Small intestine (tissue), 7 donors: ENCODE measurements at regions not wholly inside any gene's neighbourhood (a gene's known extent, or its start where the extent isn't known, plus 50 kb on each side); places are given as distances from the start of the nearest gene placed in this dataset.

Source experiments
- DNase-seq, 2 donors: peaks; one replicate each; pipeline versions ENCODE4 v3.0.0 to v3.0.0-alpha.2; 2013
- FAIRE-seq: peaks from 2 replicates; lab custom pipeline; 2012; peaks lifted over from hg19 to GRCh38; lab: Jason Lieb, UNC
- H3K27ac ChIP-seq, 3 donors: one replicate each; pipeline ENCODE4 v1.5.1; 2013; ENCODE audit warnings: low read length in 2 of 3, mild to moderate bottlenecking in 2 of 3, control low read depth in 1 of 3, inconsistent platforms in 1 of 3, low read depth in 1 of 3, moderate library complexity in 1 of 3
- H3K27me3 ChIP-seq, 3 donors: one replicate each; pipeline ENCODE4 v1.6.1; 2013; ENCODE audit warnings: low read length in 3 of 3, inconsistent platforms in 1 of 3; ENCODE audit not compliant: control insufficient read depth in 3 of 3, insufficient read depth in 3 of 3
- H3K36me3 ChIP-seq, 3 donors: one replicate each; pipeline ENCODE4 v1.6.1; 2013; ENCODE audit warnings: low read length in 3 of 3, inconsistent platforms in 1 of 3, low read depth in 1 of 3, mild to moderate bottlenecking in 1 of 3, moderate library complexity in 1 of 3; ENCODE audit not compliant: control insufficient read depth in 3 of 3, insufficient read depth in 2 of 3
- H3K4me1 ChIP-seq, 3 donors: one replicate each; pipeline ENCODE4 v1.6.1; 2013; ENCODE audit warnings: low read length in 2 of 3, inconsistent platforms in 1 of 3, low read depth in 1 of 3, mild to moderate bottlenecking in 1 of 3, moderate library complexity in 1 of 3; ENCODE audit not compliant: control insufficient read depth in 3 of 3, insufficient read depth in 2 of 3
- H3K4me3 ChIP-seq, 3 donors: one replicate each; pipeline ENCODE4 v1.5.1; 2013; ENCODE audit warnings: low read length in 3 of 3, control low read depth in 1 of 3, inconsistent platforms in 1 of 3, low read depth in 1 of 3, mild to moderate bottlenecking in 1 of 3, moderate library complexity in 1 of 3
- H3K9me3 ChIP-seq, 2 donors: one replicate each; pipeline ENCODE4 v1.6.1; 2013; ENCODE audit warnings: low read depth in 1 of 2, low read length in 1 of 2; ENCODE audit not compliant: control insufficient read depth in 2 of 2, insufficient read depth in 1 of 2
- WGBS, 3 donors: extraction: QIAGEN DNeasy Blood & Tissue Kit; methylation state at CpG; one replicate each; pipeline ENCODE4 v1.1.7; 2013; 5-methylcytosine and 5-hydroxymethylcytosine counted together
- donor health status: healthy with polysubstance abuse.
- donor health status: control.
- donor health status: control.
- donor health status: Bipolar disorder and iron deficiency.
- donor health status: healthy.

DNA sequence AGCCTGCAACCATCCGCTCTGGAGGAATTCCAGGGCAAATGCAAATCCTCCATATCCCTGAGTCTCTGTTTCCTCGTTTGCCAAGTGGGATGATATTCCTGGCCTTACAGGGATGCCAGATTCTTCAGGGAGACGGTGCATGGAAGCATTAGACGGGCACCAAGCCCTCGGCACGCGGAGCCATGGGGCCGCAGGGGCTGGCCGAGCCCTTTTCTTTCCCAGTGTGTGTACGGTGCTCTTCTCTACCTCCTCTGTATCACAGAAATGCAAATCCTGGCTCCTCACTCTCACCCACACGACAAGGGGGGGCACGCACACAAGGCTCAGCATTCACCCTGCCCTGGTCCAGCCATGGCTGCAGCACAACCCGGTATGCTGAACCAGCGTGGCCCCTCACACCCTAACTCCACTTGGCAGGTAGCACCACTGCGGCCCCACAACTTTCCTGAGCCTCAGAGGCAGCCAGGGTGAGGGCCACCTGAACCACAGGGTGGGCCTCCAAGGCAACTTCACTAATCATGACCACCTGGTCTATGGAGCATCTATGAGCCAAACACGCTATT, 64.1 kb upstream of the SALL3 start:
- Histone ChIP-seq H3K4me3 (no peak overlapping the region), H3K27me3 (no peaks in the 10 kb centered on the region), H3K4me1 (no peaks in the 10 kb centered on the region), H3K36me3 (no peaks in the 10 kb centered on the region), H3K9me3 (no peaks in the 10 kb centered on the region), H3K27ac (no peak overlapping the region)
- WGBS, 3 donors: 82 to 86% (median 83%) methylated on average over 16 of the region's 16 CpGs
- DNase-seq (no peak), FAIRE-seq (no peak)

GRCh38 chr18:78918707-78919106, 60.9 kb upstream of the SALL3 start:
- FAIRE-seq (no peak), DNase-seq (no peak)
- peaks cover 0 to 4% (median 0%) of the 10 kb centered on the region in 3 donors for H3K27me3 ChIP-seq
- WGBS, 3 donors: 74 to 76% (median 76%) methylated on average over 8 of the region's 8 CpGs
- no peaks in the 10 kb centered on the region for H3K9me3 ChIP-seq
- H3K36me3 ChIP-seq: no peaks in the 10 kb centered on the region
- no peak overlapping the region for H3K27ac ChIP-seq
- H3K4me3 ChIP-seq: no peak overlapping the region
- H3K4me1 ChIP-seq: no peaks in the 10 kb centered on the region

DNA sequence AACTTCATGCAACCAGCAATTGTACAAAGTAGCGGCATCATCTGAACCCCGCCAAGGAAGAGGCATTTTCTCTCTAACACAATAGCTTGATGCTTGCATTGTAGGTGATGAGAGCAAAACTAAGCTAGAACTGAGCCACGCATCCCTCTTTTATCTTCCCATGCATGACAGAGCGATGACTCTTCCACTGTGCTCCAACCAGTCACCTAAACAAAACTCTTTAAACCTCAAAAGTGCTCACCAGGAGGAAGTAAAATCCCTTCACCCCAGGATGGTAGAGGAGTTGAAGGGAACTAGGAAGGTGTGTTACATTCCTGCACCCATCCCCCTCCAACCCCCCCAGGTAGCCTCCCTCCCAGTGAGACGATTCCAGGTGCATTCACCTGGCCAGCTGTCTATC, 59.7 kb upstream of the SALL3 start:
- Histone ChIP-seq H3K4me1 (no peaks in the 10 kb centered on the region), H3K27me3 (peaks cover 0 to 4% (median 0%) of the 10 kb centered on the region in 3 donors), H3K9me3 (no peaks in the 10 kb centered on the region), H3K36me3 (no peaks in the 10 kb centered on the region), H3K4me3 (no peak overlapping the region), H3K27ac (no peak overlapping the region)
- no peak for DNase-seq
- no peak for FAIRE-seq
- WGBS, 3 donors: 82 to 87% (median 83%) methylated on average over 5 of the region's 5 CpGs

DNA sequence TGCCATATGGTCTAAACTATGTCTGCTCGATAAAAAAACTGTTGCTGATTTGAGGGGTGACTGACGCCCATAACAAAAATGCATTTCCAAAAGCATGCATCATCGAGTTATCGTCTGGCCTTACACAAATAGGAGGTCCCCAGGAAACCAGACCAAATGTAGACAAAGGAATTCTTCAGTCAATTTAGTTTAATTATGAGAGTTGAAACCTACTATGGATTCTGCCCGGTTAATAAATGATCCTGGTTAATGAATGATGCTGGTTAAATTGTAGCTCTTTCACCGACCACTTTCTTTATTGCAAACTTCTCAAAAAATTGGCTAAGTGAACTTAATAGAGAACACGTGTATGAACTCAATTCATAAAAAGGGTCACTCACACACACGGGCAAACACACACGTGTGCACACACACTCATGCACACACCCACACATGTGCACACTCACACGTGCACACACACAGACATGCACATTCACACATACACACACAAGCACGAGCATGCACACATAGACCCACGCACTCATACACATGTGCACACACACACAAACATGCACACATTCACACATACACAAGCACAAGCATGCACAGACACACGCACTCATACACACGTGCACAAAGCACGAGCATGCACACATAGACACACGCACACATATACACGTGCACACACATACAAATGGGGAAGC, 59.0 kb upstream of the SALL3 start:
- Histone ChIP-seq H3K27me3 (peaks cover 0 to 4% (median 0%) of the 10 kb centered on the region in 3 donors), H3K4me1 (no peaks in the 10 kb centered on the region), H3K9me3 (no peaks in the 10 kb centered on the region), H3K4me3 (no peak overlapping the region), H3K27ac (no peak overlapping the region), H3K36me3 (no peaks in the 10 kb centered on the region)
- DNase-seq (no peak), FAIRE-seq (no peak)
- WGBS, 3 donors: 73 to 83% (median 75%) methylated on average over 17 of the region's 17 CpGs

GRCh38 chr18:78922856-78923255, 56.8 kb upstream of the SALL3 start:
- DNase-seq (no peak), FAIRE-seq (no peak)
- H3K36me3 ChIP-seq: no peaks in the 10 kb centered on the region

DNA sequence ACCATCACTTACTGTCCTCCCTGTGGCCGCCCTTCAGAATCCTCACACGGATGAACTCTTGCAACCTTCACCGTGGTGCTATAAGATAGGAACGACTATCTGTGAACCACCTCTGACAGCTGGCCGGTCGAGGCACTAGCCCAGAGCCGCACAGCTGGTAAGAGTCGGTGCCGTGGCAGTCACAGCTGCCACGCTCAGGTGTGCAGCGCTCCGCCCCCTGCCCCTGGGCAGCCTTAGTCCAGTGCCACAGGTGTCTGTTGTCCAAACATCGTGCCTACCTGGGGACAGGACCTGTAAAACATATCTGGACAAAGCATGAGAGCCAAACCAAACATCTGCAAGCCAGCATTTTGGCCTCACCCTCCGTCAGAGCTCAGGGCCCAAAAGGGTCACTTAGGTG, 55.3 kb upstream of the SALL3 start:
- Histone ChIP-seq H3K9me3 (peaks cover 1 to 4% of the 10 kb centered on the region in 2 donors), H3K27me3 (peaks cover 0 to 4% (median 0%) of the 10 kb centered on the region in 3 donors), H3K27ac (no peak overlapping the region), H3K36me3 (no peaks in the 10 kb centered on the region), H3K4me1 (no peaks in the 10 kb centered on the region), H3K4me3 (no peak overlapping the region)
- WGBS, 3 donors: 87 to 90% (median 89%) methylated on average over 14 of the region's 14 CpGs
- no peak for FAIRE-seq
- DNase-seq: no peak

More at GRCh38 chr18:78922856-78923255, 56.8 kb upstream of the SALL3 start:
- peaks cover 0 to 4% (median 0%) of the 10 kb centered on the region in 3 donors for H3K27me3 ChIP-seq
- WGBS, 3 donors: 84 to 88% (median 86%) methylated on average over 18 of the region's 18 CpGs
- no peaks in the 10 kb centered on the region for H3K4me1 ChIP-seq
- no peak overlapping the region for H3K27ac ChIP-seq
- H3K9me3 ChIP-seq: peaks cover 1 to 4% of the 10 kb centered on the region in 2 donors
- no peak overlapping the region for H3K4me3 ChIP-seq

DNA sequence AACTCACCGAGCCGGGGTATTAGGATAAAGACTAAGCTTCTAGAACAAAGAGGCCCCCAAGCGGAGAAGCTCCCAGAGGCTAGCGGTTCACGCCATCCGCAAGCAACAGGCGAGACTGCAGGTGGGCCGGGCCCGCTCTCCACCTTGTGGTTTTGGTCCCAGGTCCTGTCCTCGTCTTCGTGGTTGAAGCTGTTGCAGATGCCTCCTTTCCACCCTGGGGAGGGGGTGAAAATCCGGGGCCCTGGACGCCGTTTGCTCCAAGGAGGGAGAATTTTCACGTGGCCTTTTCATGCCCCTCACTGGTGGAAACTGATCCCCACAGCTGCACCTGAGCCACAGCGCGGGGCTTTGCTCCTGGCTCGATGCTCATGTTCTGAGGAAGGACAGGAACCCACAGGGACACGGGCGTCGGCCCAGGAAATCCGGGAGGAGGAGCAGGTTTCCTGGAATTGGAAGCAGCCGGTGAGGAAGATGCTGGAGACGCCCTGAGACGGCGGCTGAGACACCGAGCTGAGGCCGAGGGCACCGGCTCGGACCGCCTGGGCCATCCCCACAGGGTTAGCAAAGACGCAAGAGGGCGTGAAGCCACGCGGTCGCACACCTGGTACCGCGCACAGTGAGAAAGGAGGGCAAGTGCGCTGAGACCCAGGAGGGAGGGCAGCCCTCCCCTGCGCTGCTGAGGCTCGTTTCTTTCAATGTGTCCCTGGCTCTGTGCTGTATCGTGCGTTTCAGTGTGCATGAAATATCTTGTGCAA, 54.7 kb upstream of the SALL3 start:
- no peak overlapping the region for H3K27ac ChIP-seq
- H3K36me3 ChIP-seq: no peaks in the 10 kb centered on the region
- FAIRE-seq: no peak
- peaks cover 0 to 4% (median 0%) of the 10 kb centered on the region in 3 donors for H3K27me3 ChIP-seq
- no peaks in the 10 kb centered on the region for H3K4me1 ChIP-seq
- no peak for DNase-seq
- peaks cover 1 to 4% of the 10 kb centered on the region in 2 donors for H3K9me3 ChIP-seq
- WGBS, 3 donors: 90 to 93% (median 93%) methylated on average over 38 to 43 of the region's 43 CpGs
- no peak overlapping the region for H3K4me3 ChIP-seq

GRCh38 chr18:78925557-78926242, 53.9 kb upstream of the SALL3 start:
- peaks cover 1 to 4% of the 10 kb centered on the region in 2 donors for H3K9me3 ChIP-seq
- peaks cover 0 to 4% (median 0%) of the 10 kb centered on the region in 3 donors for H3K27me3 ChIP-seq
- DNase-seq: no peak
- H3K36me3 ChIP-seq: no peaks in the 10 kb centered on the region
- no peak overlapping the region for H3K4me3 ChIP-seq
- no peak for FAIRE-seq
- H3K4me1 ChIP-seq: no peaks in the 10 kb centered on the region
- no peak overlapping the region for H3K27ac ChIP-seq
- 95 to 97% (median 95%) methylated on average over 47 to 52 of the region's 52 CpGs for WGBS, 3 donors
